ENCODE measurements at regions not wholly inside any gene's neighbourhood (a gene's known extent, or its start where the extent isn't known, plus 50 kb on each side); places are given as distances from the start of the nearest gene placed in this dataset.

GRCh38 chr15:35727627-35728026 is 181.7 kb upstream of the DPH6 start:
- no peak for DNase-seq (ENCODE audit: low read depth)

DNA sequence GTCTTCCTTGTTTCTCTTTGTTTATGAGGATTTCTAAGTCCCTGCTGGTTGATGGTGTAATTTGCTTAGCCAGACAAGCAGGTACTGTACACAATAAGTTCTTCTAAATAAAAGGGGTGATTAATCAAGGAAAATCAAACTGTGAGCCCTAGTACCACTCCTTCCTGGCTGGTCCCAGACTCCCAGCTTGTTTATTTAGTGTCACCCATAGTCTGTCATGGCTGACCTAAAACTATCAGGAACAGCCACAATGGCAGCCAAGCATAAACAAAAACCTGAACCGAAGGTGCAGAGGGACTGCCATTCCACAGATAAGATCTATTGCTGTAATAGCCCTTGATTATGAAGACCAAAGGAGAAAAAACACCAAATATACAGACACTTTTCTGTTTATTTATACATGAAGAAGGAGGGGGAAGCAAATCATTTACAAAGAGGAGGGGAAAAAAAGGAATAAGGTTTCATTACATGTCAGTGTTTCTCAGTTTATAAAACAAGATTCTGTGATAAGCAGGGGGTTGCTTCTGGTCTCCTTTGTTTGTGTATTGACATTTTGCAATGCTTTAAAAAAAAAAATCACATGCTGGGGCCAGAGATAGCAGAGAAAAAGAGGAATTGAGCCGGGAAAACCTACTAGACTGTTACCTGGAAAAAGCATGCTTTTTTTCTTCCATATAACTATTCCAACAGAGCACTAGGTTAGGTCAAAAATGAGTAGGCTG is 182.4 kb upstream of the DPH6 start:
- DNase-seq (ENCODE audit: low read depth): no peak

GRCh38 chr15:35736150-35736549 is 190.2 kb upstream of the DPH6 start:
- no peak for DNase-seq (ENCODE audit: low read depth)

- no peak for DNase-seq (ENCODE audit: low read depth)
These were observed 191.5 kb upstream of the DPH6 start for GRCh38 chr15:35737441-35737840.

DNA sequence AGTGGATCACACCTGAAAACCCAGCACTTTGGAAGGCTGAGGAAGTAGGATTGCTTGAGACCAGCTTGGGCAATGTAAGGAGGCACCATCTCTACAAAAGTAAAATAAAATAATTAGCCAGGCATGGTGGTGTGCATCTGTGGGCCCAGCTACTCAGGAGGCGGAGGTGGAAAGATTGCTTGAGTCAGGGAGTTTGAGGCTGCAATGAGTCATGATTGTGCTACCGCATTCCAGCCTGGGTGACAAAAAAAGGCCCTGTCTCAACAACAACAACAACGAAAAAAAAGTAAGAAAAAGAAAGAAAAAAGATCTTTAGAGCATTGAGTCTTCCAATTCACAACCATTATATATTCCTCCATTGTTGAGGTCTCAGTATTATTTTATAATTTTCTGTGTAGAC is 192.4 kb upstream of the DPH6 start:
- no peak for DNase-seq (ENCODE audit: low read depth)

DNA sequence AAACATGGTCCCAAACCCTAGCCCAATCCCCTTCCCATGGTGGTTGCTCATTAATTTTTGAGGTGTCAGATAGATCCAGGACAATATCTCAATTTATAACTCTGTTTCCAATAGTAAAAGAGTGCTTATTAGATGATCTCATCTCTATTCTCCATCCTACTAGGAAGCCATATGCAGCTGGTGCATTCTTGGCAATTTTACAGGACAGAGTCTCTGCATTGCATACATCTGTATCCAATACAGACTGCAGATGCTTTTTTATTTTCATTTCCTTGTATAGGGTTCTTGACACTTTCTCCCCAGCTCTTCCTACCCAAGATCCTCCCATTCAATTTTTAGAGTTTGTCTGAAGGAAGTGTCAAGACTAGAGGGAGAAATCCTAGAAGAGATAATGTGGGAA is 194.8 kb upstream of the DPH6 start:
- no peak for DNase-seq (ENCODE audit: low read depth)

- no peak for DNase-seq (ENCODE audit: low read depth)
These were observed 195.4 kb upstream of the DPH6 start for GRCh38 chr15:35741395-35741794.

GRCh38 chr15:35741881-35742280 is 195.9 kb upstream of the DPH6 start:
- DNase-seq (ENCODE audit: low read depth): no peak

DNA sequence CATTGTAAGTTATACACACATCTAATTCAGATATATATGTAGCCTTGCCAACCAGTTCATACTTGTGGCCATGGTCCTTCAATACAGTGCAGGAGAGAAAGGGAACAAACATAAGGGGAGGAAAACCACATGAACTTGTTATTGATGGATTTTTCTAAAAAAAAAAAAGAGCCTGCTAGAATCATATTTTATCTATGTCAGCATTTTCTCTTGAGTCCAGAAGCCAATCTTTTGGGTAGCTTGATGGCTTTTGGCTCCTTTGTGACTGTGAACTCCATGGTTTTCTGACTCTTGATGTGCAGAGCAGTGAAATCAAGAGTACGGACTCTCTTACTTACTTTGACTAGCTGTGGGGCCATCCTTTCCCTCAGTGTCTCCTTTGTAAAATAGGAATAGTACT is 197.4 kb upstream of the DPH6 start:
- no peak for DNase-seq (ENCODE audit: low read depth)

GRCh38 chr15:35746121-35746520 is 200.2 kb upstream of the DPH6 start:
- no peak for DNase-seq (ENCODE audit: low read depth)

DNA sequence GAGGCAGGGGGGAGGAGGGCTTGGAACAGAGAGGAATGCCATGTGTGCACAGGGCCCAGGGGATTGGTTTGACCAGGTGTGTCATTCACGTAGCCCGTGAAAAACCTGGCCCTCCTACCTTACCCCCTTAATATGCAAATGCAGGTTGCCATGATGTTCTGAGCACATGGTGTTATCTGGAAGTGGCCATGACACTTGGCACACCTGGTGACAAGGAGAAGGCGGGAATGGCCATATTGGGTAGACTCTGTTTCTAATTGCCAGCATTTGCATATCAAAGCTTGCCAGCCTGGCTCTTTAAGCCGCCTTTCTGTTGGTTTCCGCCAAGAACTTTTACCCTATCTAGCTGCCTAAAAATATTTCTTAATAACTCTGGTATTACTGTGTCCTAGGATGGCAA is 202.1 kb upstream of the DPH6 start:
- DNase-seq (ENCODE audit: low read depth): no peak

DNA sequence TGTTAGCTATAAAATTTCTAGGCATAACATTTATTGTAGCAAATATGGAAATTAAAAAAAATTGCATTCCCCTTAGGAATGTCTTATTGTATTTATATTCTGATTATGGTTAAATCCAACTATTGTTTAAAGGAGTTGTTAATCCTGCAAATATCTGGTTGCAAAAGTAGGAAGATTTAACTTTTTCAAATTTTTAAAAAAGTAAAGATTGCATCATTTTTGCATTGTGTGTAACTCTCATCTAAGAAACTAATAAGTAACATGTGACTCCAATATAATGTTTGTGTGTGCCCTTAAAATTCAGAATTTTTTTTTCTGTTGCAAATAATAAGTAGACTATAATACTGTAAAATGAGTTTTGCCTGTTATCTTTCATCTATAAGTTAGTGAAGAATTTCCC is 204.1 kb upstream of the DPH6 start:
- DNase-seq (ENCODE audit: low read depth): no peak

- peak; percentile 8 for DNase-seq (ENCODE audit: low read depth)
These were observed 205.6 kb upstream of the DPH6 start for GRCh38 chr15:35751413-35752133.

DNA sequence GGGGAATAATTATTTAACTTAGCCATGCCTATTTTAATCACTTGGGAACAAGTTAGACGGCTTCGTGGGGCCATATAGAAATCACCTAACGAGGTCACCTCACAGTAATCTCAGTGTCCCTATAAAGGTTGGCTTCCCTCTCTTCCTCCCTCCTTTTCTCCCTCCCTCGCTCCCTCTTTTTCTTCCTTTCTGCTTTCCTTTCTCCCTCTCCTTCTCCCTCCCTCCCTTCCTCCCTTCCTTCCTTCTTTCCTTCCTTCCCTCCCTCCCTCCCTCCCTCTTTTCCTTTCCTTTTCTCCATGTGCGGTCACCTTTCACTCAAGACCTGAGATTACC is 206.1 kb upstream of the DPH6 start:
- no peak for DNase-seq (ENCODE audit: low read depth)

DNA sequence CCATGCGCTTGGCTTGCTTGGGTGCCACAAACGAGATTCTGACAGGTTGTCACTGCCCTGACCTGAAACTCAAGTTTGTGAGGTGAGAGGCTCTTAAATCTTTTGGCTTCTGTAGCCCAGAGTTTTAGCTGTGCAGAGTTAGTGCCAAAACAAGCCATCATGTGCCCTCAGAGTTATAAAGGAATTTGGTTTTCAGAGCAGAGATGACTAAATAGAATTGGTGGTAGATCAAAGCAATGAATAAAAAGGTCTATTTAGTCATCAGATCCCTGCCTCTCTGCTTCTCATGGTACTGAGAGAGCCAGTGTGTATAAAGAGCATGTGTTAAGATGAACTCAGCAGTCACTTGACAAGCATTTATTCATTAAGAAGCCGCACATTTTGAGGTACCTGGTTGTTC is 207.5 kb upstream of the DPH6 start:
- DNase-seq (ENCODE audit: low read depth): no peak

DNA sequence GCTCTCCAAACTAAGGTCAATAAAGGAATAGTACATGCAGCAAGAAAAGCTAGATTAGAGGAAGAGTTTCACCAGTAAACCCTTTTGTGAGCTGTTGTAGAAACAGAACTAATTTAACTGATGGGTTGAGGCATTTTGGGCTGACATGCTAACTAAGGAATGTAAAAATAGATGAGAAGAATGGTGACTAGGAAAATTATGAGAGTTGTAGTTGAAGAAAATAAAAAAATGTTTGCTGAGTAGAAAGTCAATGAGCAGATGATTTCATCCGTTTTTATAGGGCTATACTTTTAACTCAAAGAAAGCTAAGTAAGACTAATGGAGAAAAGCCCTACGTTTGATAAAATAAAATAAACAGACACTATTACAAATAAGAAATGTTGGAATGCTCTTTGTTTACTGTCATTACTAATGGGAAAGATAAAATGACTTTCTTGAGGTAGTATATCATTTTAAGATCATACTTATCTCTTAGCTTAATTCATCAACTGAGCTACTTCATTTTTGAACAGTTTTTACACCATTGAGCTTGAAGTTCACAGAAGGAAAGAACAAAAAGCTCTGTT is 209.4 kb upstream of the DPH6 start:
- no peak for DNase-seq (ENCODE audit: low read depth)

GRCh38 chr15:35756623-35757022 is 210.7 kb upstream of the DPH6 start:
- no peak for DNase-seq (ENCODE audit: low read depth)

GRCh38 chr15:35757361-35757760 is 211.4 kb upstream of the DPH6 start:
- DNase-seq (ENCODE audit: low read depth): no peak

- no peak for DNase-seq (ENCODE audit: low read depth)
These were observed 211.8 kb upstream of the DPH6 start for GRCh38 chr15:35757765-35758164.

DNA sequence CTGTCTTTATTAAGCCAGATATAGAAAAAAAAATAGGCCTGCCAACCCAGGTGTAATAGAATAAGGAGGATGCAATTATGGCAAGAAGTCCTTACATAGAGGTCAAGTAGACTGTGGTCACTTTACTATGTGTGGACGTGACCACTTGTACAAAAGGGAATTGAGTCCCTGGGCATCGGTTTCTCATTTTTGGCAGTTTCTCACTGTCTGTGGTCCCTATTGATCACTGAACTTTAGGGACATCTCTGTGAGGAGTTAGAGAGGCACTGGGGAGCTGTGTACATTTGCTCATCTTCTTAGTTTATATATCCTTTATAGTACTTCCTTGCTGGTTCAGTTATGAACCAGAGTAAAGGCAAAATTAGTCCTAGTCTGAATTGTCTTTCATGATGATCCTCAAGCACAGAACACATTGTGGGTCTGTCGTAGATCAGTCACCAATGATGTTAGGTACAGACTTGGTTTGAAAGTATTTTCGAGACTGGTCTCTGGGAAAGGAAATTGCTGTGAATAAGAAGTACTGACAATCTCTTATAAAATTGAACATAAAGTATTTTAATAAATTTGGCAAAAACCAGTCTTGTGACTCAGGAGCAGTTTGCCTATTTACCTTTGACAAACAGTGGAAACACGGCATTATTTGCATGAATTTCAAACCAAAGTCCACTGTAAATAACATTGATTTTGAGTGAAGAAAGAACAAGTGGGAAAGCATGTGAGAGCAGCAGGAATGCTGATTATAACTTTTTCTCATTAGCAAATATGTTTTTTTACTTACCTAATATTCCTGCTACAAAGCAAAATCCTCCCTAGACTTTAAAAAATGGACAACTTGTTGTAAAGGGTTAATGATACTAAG is 218.9 kb upstream of the DPH6 start:
- no peak for DNase-seq (ENCODE audit: low read depth)

DNA sequence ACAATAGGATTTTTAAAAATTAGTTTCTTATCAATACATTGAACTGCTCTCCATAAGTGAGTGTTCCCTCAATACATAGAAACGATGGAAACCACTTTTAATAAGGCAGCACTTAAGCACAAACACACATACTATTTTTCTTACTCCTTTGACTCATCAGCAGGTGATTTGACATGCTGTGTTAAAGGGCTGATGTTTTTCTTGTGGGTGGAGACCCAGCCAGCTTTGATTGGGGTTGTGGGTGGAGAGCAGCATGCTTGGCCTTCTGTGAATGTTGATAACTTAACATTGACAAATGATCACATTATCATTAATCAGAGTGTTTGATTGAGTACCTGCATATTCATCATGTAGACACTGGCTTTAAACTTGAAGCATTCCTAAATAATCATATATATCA is 223.0 kb upstream of the DPH6 start:
- DNase-seq (ENCODE audit: low read depth): no peak

- DNase-seq (ENCODE audit: low read depth): no peak
These were observed 223.7 kb upstream of the DPH6 start for GRCh38 chr15:35769656-35770055.

Measured in activated T-cell treated with anti-CD3 and anti-CD28 coated beads for 48 hours (primary cell).